ENCODE measurements at regions not wholly inside any gene's neighbourhood (a gene's known extent, or its start where the extent isn't known, plus 50 kb on each side); places are given as distances from the start of the nearest gene placed in this dataset.
"Not testable (repeated sequence)": the region's sequence is repeated elsewhere in the genome, so short reads cannot be mapped to it uniquely, and the experiment has no call there.

DNA sequence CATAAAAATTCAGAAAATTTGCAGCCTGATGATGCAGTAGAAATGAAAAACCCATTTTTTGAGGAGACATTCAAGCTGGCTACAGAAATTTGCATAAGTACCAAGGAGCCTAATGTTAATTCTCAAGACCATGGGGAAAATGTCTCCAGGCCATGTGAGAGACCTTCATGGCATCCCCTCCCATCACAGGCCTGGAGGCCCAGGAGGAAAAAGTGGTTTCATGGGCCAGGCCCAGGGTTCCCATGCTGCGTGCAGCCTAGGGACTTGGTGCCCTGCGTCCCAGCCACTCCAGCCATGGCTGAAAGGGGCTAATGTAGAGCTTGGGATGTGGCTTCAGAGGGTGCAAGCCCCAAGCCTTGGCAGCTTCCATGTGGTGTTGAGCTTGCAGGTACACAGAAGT lies 55.3 kb upstream of the FRMPD4 start:
- TF ChIP-seq POLR2A (IDR thresholded peaks at IDR 0.05; ENCODE audit: low read length); GATA1 (IDR thresholded peaks at IDR 0.05; ENCODE audit: low read depth, low read length): not testable (repeated sequence)

Measured in erythroblast (primary cell).